Mucosa of stomach (tissue), 1 donor: ENCODE measurements at regions not wholly inside any gene's neighbourhood (a gene's known extent, or its start where the extent isn't known, plus 50 kb on each side); places are given as distances from the start of the nearest gene placed in this dataset.

Source experiments
- H3K27me3 ChIP-seq: one replicate; pipeline ENCODE4 v1.7.0; 2013; ENCODE audit warnings: mild to moderate bottlenecking, low read length; ENCODE audit not compliant: control insufficient read depth, insufficient read depth
- H3K36me3 ChIP-seq: one replicate; pipeline ENCODE4 v1.7.0; 2013; ENCODE audit warnings: low read length; ENCODE audit not compliant: control insufficient read depth, insufficient read depth
- H3K4me1 ChIP-seq: one replicate; pipeline ENCODE4 v1.7.0; 2013; ENCODE audit warnings: mild to moderate bottlenecking, low read length; ENCODE audit not compliant: control insufficient read depth, insufficient read depth
- H3K4me3 ChIP-seq: one replicate; pipeline ENCODE4 v1.7.0; 2013; ENCODE audit warnings: low read length
- H3K9ac ChIP-seq: one replicate; pipeline ENCODE4 v1.7.0; 2013; ENCODE audit warnings: mild to moderate bottlenecking, low read length, moderate library complexity
- H3K9me3 ChIP-seq: one replicate; pipeline ENCODE4 v1.7.0; 2013; ENCODE audit warnings: mild to moderate bottlenecking, low read length, moderate library complexity; ENCODE audit not compliant: control insufficient read depth
- donor health status: Pancreatic carcinoma.

GRCh38 chr6:104613416-104614001 is 246.2 kb downstream of the HACE1 start:
- no peaks in the 10 kb centered on the region for H3K9me3 ChIP-seq
- no peaks in the 10 kb centered on the region for H3K4me1 ChIP-seq
- H3K27me3 ChIP-seq: no peaks in the 10 kb centered on the region
- no peak overlapping the region for H3K9ac ChIP-seq
- H3K4me3 ChIP-seq: no peak overlapping the region
- H3K36me3 ChIP-seq: no peaks in the 10 kb centered on the region

GRCh38 chr6:104612541-104612940 is 247.2 kb downstream of the HACE1 start:
- Histone ChIP-seq H3K27me3 (no peaks in the 10 kb centered on the region), H3K9me3 (no peaks in the 10 kb centered on the region), H3K9ac (no peak overlapping the region), H3K4me1 (no peaks in the 10 kb centered on the region), H3K36me3 (no peaks in the 10 kb centered on the region), H3K4me3 (no peak overlapping the region)

GRCh38 chr6:104608101-104608500 is 251.6 kb downstream of the HACE1 start:
- H3K4me3 ChIP-seq: no peak overlapping the region
- no peaks in the 10 kb centered on the region for H3K36me3 ChIP-seq
- no peaks in the 10 kb centered on the region for H3K27me3 ChIP-seq
- H3K9me3 ChIP-seq: no peaks in the 10 kb centered on the region
- H3K4me1 ChIP-seq: no peaks in the 10 kb centered on the region
- H3K9ac ChIP-seq: no peak overlapping the region

- no peaks in the 10 kb centered on the region for H3K36me3 ChIP-seq
- no peak overlapping the region for H3K9ac ChIP-seq
- H3K27me3 ChIP-seq: no peaks in the 10 kb centered on the region
- H3K4me3 ChIP-seq: no peak overlapping the region
- H3K9me3 ChIP-seq: no peaks in the 10 kb centered on the region
- no peaks in the 10 kb centered on the region for H3K4me1 ChIP-seq
These were observed 252.2 kb downstream of the HACE1 start for GRCh38 chr6:104607501-104607900.

GRCh38 chr6:104606361-104606760 is 253.4 kb downstream of the HACE1 start:
- Histone ChIP-seq H3K4me3 (no peak overlapping the region), H3K9me3 (no peaks in the 10 kb centered on the region), H3K9ac (no peak overlapping the region), H3K27me3 (no peaks in the 10 kb centered on the region), H3K4me1 (no peaks in the 10 kb centered on the region), H3K36me3 (no peaks in the 10 kb centered on the region)

- no peaks in the 10 kb centered on the region for H3K9me3 ChIP-seq
- H3K4me3 ChIP-seq: no peak overlapping the region
- H3K4me1 ChIP-seq: no peaks in the 10 kb centered on the region
- H3K9ac ChIP-seq: no peak overlapping the region
- no peaks in the 10 kb centered on the region for H3K36me3 ChIP-seq
- H3K27me3 ChIP-seq: no peaks in the 10 kb centered on the region
These were observed 255.0 kb downstream of the HACE1 start for GRCh38 chr6:104604685-104605084.

GRCh38 chr6:104603108-104603745 is 256.5 kb downstream of the HACE1 start:
- Histone ChIP-seq H3K9ac (no peak overlapping the region), H3K4me3 (no peak overlapping the region), H3K27me3 (no peaks in the 10 kb centered on the region), H3K4me1 (no peaks in the 10 kb centered on the region), H3K36me3 (no peaks in the 10 kb centered on the region), H3K9me3 (no peaks in the 10 kb centered on the region)

GRCh38 chr6:104601721-104602120 is 258.0 kb downstream of the HACE1 start:
- H3K9me3 ChIP-seq: no peaks in the 10 kb centered on the region
- H3K27me3 ChIP-seq: no peaks in the 10 kb centered on the region
- H3K4me1 ChIP-seq: no peaks in the 10 kb centered on the region
- H3K9ac ChIP-seq: no peak overlapping the region
- no peaks in the 10 kb centered on the region for H3K36me3 ChIP-seq
- H3K4me3 ChIP-seq: no peak overlapping the region

- no peak overlapping the region for H3K4me3 ChIP-seq
- H3K4me1 ChIP-seq: no peaks in the 10 kb centered on the region
- H3K9me3 ChIP-seq: no peaks in the 10 kb centered on the region
- H3K9ac ChIP-seq: no peak overlapping the region
- H3K36me3 ChIP-seq: no peaks in the 10 kb centered on the region
- H3K27me3 ChIP-seq: no peaks in the 10 kb centered on the region
These were observed 258.5 kb downstream of the HACE1 start for GRCh38 chr6:104601131-104601651.

- H3K4me3 ChIP-seq: no peak overlapping the region
- no peaks in the 10 kb centered on the region for H3K4me1 ChIP-seq
- no peaks in the 10 kb centered on the region for H3K9me3 ChIP-seq
- H3K36me3 ChIP-seq: no peaks in the 10 kb centered on the region
- no peak overlapping the region for H3K9ac ChIP-seq
- no peaks in the 10 kb centered on the region for H3K27me3 ChIP-seq
These were observed 259.1 kb downstream of the HACE1 start for GRCh38 chr6:104600639-104600931.

GRCh38 chr6:104599821-104600638 is 259.7 kb downstream of the HACE1 start:
- no peaks in the 10 kb centered on the region for H3K27me3 ChIP-seq
- no peaks in the 10 kb centered on the region for H3K4me1 ChIP-seq
- no peaks in the 10 kb centered on the region for H3K36me3 ChIP-seq
- H3K9me3 ChIP-seq: no peaks in the 10 kb centered on the region
- no peak overlapping the region for H3K4me3 ChIP-seq
- no peak overlapping the region for H3K9ac ChIP-seq

- Histone ChIP-seq H3K27me3 (no peaks in the 10 kb centered on the region), H3K4me1 (no peaks in the 10 kb centered on the region), H3K4me3 (no peak overlapping the region), H3K36me3 (no peaks in the 10 kb centered on the region), H3K9ac (no peak overlapping the region), H3K9me3 (no peaks in the 10 kb centered on the region)
These were observed 262.1 kb downstream of the HACE1 start for GRCh38 chr6:104597541-104598050.
